Fibroblast of mammary gland (primary cell): ENCODE measurements at regions not wholly inside any gene's neighbourhood (a gene's known extent, or its start where the extent isn't known, plus 50 kb on each side); places are given as distances from the start of the nearest gene placed in this dataset.
"Not testable (repeated sequence)": the region's sequence is repeated elsewhere in the genome, so short reads cannot be mapped to it uniquely, and the experiment has no call there.

ENCODE experiments used
- DNase-seq: peaks from one replicate; pipeline ENCODE4 v3.0.0-alpha.2; 2010; ENCODE audit warnings: low read depth
- H3K4me3 ChIP-seq: 2 replicates; pipeline ENCODE4 v1.5.1; 2011; ENCODE audit warnings: low read depth, mild to moderate bottlenecking, low read length, moderate library complexity; ENCODE audit not compliant: control insufficient read depth
- TF ChIP-seq, protein P1 (sequence below): conservative IDR thresholded peaks from 2 replicates; pipeline ENCODE4 v1.5.1; 2011; ENCODE audit warnings: low read depth, low read length, inconsistent platforms; ENCODE audit not compliant: control insufficient read depth, insufficient read depth

DNA sequence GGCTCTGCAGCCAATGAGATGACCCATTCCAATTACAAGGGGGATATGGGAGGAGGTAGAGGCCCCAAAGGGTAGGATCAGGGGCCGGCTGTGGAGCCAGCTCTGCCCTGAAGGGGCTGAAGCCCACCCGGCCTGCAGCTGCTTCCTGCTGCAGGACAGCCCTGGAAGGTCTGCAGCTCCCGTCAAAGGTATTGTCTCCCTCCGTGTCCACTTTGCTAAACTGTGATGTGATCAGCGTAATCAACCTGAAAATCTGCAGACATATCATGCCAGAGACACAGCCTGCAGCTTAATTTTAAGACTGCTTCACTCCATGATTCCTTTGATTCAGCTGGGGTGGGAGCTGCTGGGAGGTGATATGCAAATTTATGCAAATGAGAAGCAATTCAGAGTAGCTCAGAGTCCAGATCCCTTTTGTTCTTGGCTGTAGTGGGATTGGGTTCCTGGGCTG is 90.7 kb downstream of the GADD45G start:
- H3K4me3 ChIP-seq: no peak overlapping the region
- TF ChIP-seq, protein P1, sequence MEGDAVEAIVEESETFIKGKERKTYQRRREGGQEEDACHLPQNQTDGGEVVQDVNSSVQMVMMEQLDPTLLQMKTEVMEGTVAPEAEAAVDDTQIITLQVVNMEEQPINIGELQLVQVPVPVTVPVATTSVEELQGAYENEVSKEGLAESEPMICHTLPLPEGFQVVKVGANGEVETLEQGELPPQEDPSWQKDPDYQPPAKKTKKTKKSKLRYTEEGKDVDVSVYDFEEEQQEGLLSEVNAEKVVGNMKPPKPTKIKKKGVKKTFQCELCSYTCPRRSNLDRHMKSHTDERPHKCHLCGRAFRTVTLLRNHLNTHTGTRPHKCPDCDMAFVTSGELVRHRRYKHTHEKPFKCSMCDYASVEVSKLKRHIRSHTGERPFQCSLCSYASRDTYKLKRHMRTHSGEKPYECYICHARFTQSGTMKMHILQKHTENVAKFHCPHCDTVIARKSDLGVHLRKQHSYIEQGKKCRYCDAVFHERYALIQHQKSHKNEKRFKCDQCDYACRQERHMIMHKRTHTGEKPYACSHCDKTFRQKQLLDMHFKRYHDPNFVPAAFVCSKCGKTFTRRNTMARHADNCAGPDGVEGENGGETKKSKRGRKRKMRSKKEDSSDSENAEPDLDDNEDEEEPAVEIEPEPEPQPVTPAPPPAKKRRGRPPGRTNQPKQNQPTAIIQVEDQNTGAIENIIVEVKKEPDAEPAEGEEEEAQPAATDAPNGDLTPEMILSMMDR: no peak
- DNase-seq: no peak

DNA sequence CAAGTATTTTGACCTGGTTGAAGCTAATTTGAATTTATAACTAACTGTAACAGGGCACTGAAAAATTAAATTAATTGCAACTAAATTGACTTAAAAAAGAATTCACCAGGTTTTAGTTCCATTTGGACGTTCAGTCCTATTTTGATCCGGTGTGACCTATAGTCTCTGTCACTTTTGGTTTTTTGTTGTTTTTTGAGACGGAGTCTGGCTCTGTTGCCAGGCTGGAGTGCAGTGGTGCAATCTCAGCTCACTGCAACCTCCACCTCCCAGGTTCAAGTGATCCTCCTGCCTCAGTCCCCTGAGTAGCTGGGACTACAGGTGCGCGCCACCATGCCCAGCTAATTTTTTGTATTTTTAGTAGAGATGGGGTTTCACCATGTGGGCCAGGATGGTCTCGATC is 91.2 kb downstream of the GADD45G start:
- DNase-seq: not testable (repeated sequence)

DNA sequence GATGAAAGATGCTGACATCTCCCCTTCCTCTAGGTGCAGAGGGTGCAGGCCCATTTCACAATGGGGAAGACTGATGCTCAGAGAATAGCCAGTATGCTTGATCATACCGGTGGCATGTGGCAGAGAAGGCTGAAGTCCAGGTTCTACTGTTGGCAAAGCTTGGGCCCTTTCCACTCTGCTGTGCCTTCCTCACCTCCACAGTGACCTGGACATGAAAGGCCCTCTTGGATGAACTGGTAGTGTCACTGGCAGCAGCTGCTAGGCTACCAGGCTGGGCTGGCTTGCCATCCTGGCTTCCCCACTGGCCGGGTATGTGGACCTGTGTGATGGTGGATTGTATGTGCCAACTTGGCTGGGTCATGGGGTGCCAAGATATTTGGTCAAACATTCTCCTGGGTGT is 92.0 kb downstream of the GADD45G start:
- TF ChIP-seq, protein P1: no peak
- DNase-seq: no peak
- H3K4me3 ChIP-seq: no peak overlapping the region

More for the DNA sequence above, 91.2 kb downstream of the GADD45G start:
- not testable (repeated sequence) for H3K4me3 ChIP-seq

DNA sequence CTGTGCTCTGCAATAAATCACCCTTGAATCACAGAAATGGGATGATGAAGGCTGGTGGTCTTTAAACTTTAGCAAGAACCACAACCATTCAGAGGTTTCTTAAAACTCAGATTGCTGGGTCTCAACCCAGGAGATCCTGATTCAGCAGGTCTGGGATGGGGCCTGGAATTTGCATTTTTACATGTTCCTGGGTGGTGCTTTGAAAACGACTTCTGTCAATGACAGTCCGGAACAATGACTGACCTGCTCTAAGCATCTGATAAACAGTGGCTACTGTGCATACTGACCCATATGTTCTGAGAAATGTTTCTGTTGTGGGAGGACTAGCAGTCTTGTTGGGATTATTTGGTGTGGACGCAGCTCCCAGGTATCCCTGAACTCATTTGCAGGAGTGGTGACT is 92.7 kb downstream of the GADD45G start:
- no peak for DNase-seq
- TF ChIP-seq, protein P1: no peak
- no peak overlapping the region for H3K4me3 ChIP-seq

DNA sequence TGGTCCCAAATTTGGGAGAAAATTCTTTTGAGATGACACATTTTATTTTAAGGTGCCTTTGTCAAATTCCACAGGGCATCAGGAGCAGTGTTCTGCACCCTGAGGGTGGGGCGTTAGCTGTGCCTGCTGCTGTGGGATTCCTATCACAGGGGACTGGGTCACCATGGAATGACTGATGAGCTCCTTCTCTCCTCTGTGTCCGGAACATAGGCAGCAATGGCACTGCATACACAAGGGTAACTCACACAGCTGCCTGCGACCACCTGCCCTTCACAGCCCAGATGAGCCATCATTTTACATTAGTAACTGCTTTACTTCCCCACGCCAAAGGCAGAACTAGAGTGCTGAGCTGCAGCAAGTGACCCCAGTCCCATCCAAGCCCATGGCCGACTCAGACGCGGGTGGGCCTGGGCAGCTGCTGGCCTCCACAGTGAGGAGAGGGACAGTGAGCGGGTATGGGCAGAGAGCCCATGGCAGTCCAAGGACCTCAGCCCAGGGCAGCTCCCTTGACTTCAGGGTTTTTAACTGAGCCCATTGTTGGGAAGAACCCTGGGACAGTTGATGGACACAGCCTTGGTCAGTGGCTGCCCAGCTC is 93.7 kb downstream of the GADD45G start:
- no peak for DNase-seq
- no peak overlapping the region for H3K4me3 ChIP-seq
- TF ChIP-seq, protein P1: no peak

DNA sequence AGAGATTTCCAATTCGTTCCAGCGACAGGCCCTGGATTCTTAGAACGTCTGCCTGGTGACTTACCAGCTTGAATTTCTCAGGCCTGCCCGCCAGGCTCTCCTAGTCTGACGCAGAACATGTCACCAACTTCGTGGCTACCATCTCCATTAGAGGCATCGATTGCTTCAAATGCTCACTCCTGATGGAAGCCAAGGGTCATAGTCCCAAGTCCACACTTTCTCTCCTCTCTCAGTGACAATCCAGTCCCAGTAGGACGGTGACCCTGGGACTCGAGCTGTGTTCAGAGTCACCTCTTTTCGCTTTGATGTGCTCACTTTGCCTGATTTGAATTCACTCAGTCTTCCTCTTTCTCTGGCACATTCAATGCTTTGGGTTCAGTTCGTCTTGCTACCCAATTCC is 94.8 kb downstream of the GADD45G start:
- TF ChIP-seq, protein P1: no peak
- no peak for DNase-seq
- H3K4me3 ChIP-seq: no peak overlapping the region

DNA sequence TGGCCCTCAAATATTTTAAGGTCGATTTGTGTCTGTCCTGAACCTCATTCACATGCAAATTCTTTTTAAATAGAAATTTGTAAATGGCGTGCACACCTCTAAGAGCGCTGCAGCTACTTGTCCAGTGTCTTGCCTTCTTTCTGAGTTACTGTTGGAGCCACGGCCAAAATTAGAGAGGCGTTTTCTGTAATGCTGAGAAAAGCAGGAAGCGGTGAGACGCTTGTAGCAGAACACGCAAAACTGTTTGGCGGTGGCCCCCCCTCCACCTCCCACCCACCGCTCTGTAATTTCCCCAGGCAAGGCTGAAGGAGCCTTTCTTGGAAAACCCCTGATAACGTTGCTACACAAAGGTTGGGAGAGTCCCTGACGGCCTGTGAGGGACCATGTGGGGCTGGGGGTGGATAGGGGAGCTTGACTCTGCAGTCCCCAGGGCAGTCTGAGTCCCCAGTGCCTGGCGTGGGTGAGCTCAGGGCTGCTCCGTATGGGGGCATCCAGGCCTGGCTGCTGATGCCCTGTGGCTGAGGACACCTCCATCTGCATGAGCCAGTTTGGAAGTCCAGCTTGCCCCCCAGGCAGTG is 96.5 kb downstream of the GADD45G start:
- H3K4me3 ChIP-seq: no peak overlapping the region
- DNase-seq: no peak
- TF ChIP-seq, protein P1: no peak
